AG04449 (cell line): ENCODE measurements at regions not wholly inside any gene's neighbourhood (a gene's known extent, or its start where the extent isn't known, plus 50 kb on each side); places are given as distances from the start of the nearest gene placed in this dataset.

Experiments
- CTCF ChIA-PET: fragments of 350-600 bp; formaldehyde crosslinking; extraction: SDS; loops from one replicate; lab custom pipeline; 2021; ENCODE audit warnings: antibody characterized with exemption; lab: Yijun Ruan, JAX
- POLR2A ChIA-PET: fragments of 400-600, 350-600 bp; formaldehyde crosslinking; extraction: SDS; loops from one replicate; lab custom pipeline; 2020; ENCODE audit warnings: antibody characterized with exemption, inconsistent platforms; lab: Yijun Ruan, JAX
- DNase-seq: peaks from one replicate; pipeline ENCODE4 v3.0.0-alpha.2; 2010; ENCODE audit warnings: low read depth, low spot score
- H3K4me3 ChIP-seq: 2 replicates; pipeline ENCODE4 v1.5.1; 2011; ENCODE audit warnings: low read depth, mild to moderate bottlenecking, control low read depth, low read length
- CTCF ChIP-seq: IDR thresholded peaks from one replicate; pipeline ENCODE4 v1.5.1; 2011; ENCODE audit warnings: mild to moderate bottlenecking, moderate library complexity, low read length, control low read depth, inconsistent platforms; ENCODE audit not compliant: insufficient read depth; ENCODE audit errors: missing control alignments

- ChIA-PET CTCF (no interaction called here), POLR2A (no interaction called here)
- no peak for TF ChIP-seq CTCF
- no peak overlapping the region for H3K4me3 ChIP-seq
- DNase-seq, result no peak
Measured at GRCh38 chr22:47826016-47826415, 1063.6 kb downstream of the TBC1D22A start.

- no peak overlapping the region for H3K4me3 ChIP-seq
- ChIA-PET CTCF (no interaction called here), POLR2A (no interaction called here)
- no peak for DNase-seq
- no peak for TF ChIP-seq CTCF
Measured at GRCh38 chr22:47822422-47822821, 1060.0 kb downstream of the TBC1D22A start.

- POLR2A ChIA-PET, result no interaction called here
- CTCF ChIA-PET, result no interaction called here
- no peak for TF ChIP-seq CTCF
- no peak overlapping the region for H3K4me3 ChIP-seq
- no peak for DNase-seq
Measured at GRCh38 chr22:47818496-47818895, 1056.0 kb downstream of the TBC1D22A start.

GRCh38 chr22:47817380-47817779, 1054.9 kb downstream of the TBC1D22A start:
- H3K4me3 ChIP-seq, result no peak overlapping the region
- no peak for DNase-seq
- ChIA-PET POLR2A (no interaction called here), CTCF (no interaction called here)
- no peak for TF ChIP-seq CTCF

GRCh38 chr22:47816863-47817210, 1054.4 kb downstream of the TBC1D22A start:
- ChIA-PET POLR2A (no interaction called here), CTCF (no interaction called here)
- no peak for DNase-seq
- no peak for TF ChIP-seq CTCF
- H3K4me3 ChIP-seq, result no peak overlapping the region

- no peak for DNase-seq
- CTCF ChIA-PET, result no interaction called here
- POLR2A ChIA-PET, result no interaction called here
- no peak overlapping the region for H3K4me3 ChIP-seq
- TF ChIP-seq CTCF, result no peak
Measured at GRCh38 chr22:47816121-47816862, 1053.8 kb downstream of the TBC1D22A start.
